ENCODE measurements at regions not wholly inside any gene's neighbourhood (a gene's known extent, or its start where the extent isn't known, plus 50 kb on each side); places are given as distances from the start of the nearest gene placed in this dataset.

DNA sequence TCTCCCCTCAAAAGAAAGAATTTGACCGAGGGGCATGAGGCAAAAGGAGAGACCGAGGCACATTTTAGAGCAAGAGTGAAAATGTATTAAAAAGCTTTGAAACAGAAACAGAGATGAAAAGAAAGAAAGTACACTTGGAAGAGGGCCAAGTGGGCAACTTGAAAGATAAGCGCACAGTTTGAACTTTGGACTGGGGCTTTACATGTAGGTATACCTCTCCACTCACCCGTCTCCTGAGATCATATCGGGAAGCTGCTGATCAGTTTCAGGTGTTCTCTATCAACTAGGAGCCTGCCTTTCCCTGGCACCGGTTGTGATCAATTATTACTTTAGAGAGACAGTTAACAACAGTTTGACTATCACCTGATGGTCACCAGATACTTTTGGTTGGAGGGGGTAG, 2666.5 kb downstream of the ARAP2 start:
- TF ChIP-seq, protein P1, sequence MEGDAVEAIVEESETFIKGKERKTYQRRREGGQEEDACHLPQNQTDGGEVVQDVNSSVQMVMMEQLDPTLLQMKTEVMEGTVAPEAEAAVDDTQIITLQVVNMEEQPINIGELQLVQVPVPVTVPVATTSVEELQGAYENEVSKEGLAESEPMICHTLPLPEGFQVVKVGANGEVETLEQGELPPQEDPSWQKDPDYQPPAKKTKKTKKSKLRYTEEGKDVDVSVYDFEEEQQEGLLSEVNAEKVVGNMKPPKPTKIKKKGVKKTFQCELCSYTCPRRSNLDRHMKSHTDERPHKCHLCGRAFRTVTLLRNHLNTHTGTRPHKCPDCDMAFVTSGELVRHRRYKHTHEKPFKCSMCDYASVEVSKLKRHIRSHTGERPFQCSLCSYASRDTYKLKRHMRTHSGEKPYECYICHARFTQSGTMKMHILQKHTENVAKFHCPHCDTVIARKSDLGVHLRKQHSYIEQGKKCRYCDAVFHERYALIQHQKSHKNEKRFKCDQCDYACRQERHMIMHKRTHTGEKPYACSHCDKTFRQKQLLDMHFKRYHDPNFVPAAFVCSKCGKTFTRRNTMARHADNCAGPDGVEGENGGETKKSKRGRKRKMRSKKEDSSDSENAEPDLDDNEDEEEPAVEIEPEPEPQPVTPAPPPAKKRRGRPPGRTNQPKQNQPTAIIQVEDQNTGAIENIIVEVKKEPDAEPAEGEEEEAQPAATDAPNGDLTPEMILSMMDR (IDR thresholded peaks at IDR 0.05) = no peak
- TF ChIP-seq EZH2phosphoT487 (IDR thresholded peaks at IDR 0.05) (no peak), EZH2 (IDR thresholded peaks at IDR 0.05) (no peak)

Data from neural progenitor cell (in vitro differentiated cells).